ENCODE measurements at regions not wholly inside any gene's neighbourhood (a gene's known extent, or its start where the extent isn't known, plus 50 kb on each side); places are given as distances from the start of the nearest gene placed in this dataset.
A peak's percentile ranks its signal among the peaks of the same experiment; 100 is the strongest.
"Not testable (repeated sequence)": the region's sequence is repeated elsewhere in the genome, so short reads cannot be mapped to it uniquely, and the experiment has no call there.

- no peak for DNase-seq
Observed at GRCh38 chr17:77087650-77088454, 52.9 kb upstream of the SEC14L1 start.

DNA sequence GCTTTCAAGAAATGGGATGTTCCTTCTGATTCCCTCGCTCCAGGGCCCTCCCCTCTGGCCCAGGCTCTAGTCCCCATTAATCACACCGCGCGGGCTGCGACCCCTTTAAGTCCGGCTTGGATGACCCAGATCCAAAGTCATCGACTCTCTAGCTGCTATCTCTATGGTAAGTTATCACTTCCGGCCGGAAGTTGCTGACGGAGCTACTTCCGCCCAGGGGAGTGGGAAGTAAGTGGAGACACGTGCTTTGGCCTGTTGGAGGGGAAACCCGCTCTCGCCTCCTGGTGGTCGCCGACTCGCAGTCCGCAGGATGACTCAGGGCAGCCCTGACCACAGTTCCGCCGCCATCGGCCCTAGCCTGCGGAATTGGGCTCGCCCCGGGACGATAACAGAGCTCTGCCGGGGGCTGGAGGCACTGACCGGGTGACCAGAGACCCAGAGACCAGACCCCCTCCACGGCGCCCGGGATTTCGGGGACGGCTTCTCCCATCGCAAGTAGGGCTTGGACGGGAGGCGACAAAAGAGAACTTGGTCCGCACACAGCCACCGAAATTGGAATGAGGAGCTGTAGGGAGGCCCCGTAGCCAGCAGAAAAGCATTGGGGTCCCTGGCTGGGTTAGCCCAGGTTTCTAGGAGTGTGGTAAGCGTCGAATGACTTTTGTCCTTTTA lies 52.2 kb upstream of the SEC14L1 start:
- DNase-seq: peak; percentile 80

DNA sequence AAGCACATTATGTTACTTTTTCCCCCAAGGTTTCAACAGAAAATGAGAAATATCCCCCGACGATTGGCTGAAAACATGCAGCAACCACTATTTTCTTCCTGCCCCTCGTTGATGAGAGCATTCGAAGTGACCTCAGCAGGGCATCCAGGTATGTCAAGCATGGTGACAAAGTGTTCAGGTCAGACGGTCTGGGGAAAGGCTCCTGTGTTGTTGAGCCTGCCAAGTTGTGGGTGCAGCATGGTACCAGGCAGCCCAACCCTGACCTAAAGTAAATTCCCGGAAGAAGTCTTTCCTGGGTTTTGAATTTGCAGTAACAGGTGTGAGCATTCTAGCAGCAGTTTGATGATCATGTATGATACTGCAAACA lies 51.7 kb upstream of the SEC14L1 start:
- DNase-seq: no peak

- not testable (repeated sequence) for DNase-seq
Observed at GRCh38 chr17:77089949-77090348, 50.8 kb upstream of the SEC14L1 start.

DNA sequence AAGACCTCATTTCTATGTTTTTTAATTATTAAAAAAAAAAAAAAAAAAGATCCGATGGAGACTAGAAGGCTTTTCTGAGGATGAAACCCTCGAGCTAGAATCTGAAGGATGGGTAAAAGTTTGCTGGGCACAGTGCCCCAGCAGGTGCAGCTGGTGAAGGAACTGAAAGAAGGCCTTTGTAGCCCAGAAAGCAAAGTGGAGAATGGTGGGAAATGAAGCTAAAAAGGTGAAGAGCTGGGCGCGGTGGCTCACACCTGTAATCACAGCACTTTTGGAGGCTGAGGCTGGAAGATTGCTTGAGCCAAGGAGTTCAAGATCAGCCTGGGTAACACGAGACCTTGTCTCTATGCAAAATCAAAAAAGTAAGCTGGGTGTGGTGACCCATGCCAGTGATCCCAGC lies 50.3 kb upstream of the SEC14L1 start:
- no peak for DNase-seq
